Upper lobe of left lung (tissue), 4 donors: ENCODE measurements at regions not wholly inside any gene's neighbourhood (a gene's known extent, or its start where the extent isn't known, plus 50 kb on each side); places are given as distances from the start of the nearest gene placed in this dataset.

ENCODE experiments used
- CTCF ChIP-seq, 6 experiments: fragments of 450-650 bp in 4 of 6; fragments of 200-600 bp in 2 of 6; sonication (generic) in 2 of 6; IDR thresholded peaks; one replicate each; pipeline ENCODE4 v1.5.1; 2016 to 2019; ENCODE audit warnings: antibody characterized with exemption in 6 of 6
- EP300 ChIP-seq, 4 donors: sonication (generic); formaldehyde crosslinking; IDR thresholded peaks; one replicate each; pipeline ENCODE4 v1.5.1; 2017; ENCODE audit warnings: antibody characterized with exemption in 4 of 4, control low read depth in 2 of 4
- POLR2A ChIP-seq, 4 donors: fragments of 450-650 bp; IDR thresholded peaks; one replicate each; pipeline ENCODE4 v1.5.1; 2016 to 2017; ENCODE audit warnings: antibody characterized with exemption in 4 of 4, mild to moderate bottlenecking in 2 of 4
- POLR2AphosphoS5 ChIP-seq, 2 donors: sonication (generic); formaldehyde crosslinking; IDR thresholded peaks; one replicate each; pipeline ENCODE4 v1.5.1; 2017; ENCODE audit warnings: antibody characterized with exemption in 2 of 2

- no peak for TF ChIP-seq EP300 (IDR thresholded peaks at IDR 0.05)
- TF ChIP-seq POLR2AphosphoS5 (IDR thresholded peaks at IDR 0.05) = no peak
- no peak for TF ChIP-seq POLR2A (IDR thresholded peaks at IDR 0.05)
- TF ChIP-seq CTCF (IDR thresholded peaks at IDR 0.05) = no peak
Observed at GRCh38 chr4:84070289-84070688, 428.8 kb downstream of the NKX6-1 start.
